NOMO-1 treated with DMSO at 0.1 percent for 48 hours (cell line): ENCODE measurements at regions not wholly inside any gene's neighbourhood (a gene's known extent, or its start where the extent isn't known, plus 50 kb on each side); places are given as distances from the start of the nearest gene placed in this dataset.

ENCODE experiments used
- DNase-seq: peaks from one replicate; lab custom pipeline; 2025; ENCODE audit not compliant: unreplicated experiment; lab: John Stamatoyannopoulos, UW

- DNase-seq, result no peak
These were observed 159.9 kb downstream of the KLF13 start for GRCh38 chr15:31486506-31486905.

- no peak for DNase-seq
These were observed 160.5 kb downstream of the KLF13 start for GRCh38 chr15:31486906-31487695.

- no peak for DNase-seq
These were observed 161.3 kb downstream of the KLF13 start for GRCh38 chr15:31487811-31488436.

GRCh38 chr15:31488437-31489204, 162.0 kb downstream of the KLF13 start:
- peak; percentile 78 for DNase-seq

GRCh38 chr15:31489281-31489680, 162.6 kb downstream of the KLF13 start:
- DNase-seq, result no peak

GRCh38 chr15:31489801-31490646, 163.4 kb downstream of the KLF13 start:
- peak; percentile 17 for DNase-seq

- DNase-seq, result no peak
These were observed 168.2 kb downstream of the KLF13 start for GRCh38 chr15:31494786-31495185.

GRCh38 chr15:31495281-31495680, 168.6 kb downstream of the KLF13 start:
- DNase-seq, result no peak

- DNase-seq, result no peak
These were observed 171.2 kb downstream of the KLF13 start for GRCh38 chr15:31497838-31498237.

GRCh38 chr15:31498329-31498728, 171.7 kb downstream of the KLF13 start:
- no peak for DNase-seq

GRCh38 chr15:31498756-31499155, 172.1 kb downstream of the KLF13 start:
- DNase-seq, result no peak

- no peak for DNase-seq
These were observed 172.8 kb downstream of the KLF13 start for GRCh38 chr15:31499236-31499952.

- DNase-seq, result no peak
These were observed 173.5 kb downstream of the KLF13 start for GRCh38 chr15:31499953-31500765.

- no peak for DNase-seq
These were observed 174.3 kb downstream of the KLF13 start for GRCh38 chr15:31500766-31501449.

GRCh38 chr15:31501536-31502157, 175.0 kb downstream of the KLF13 start:
- no peak for DNase-seq

GRCh38 chr15:31502541-31503229, 176.1 kb downstream of the KLF13 start:
- DNase-seq, result no peak

GRCh38 chr15:31503256-31503655, 176.6 kb downstream of the KLF13 start:
- no peak for DNase-seq
